22Rv1 (cell line): ENCODE measurements at regions not wholly inside any gene's neighbourhood (a gene's known extent, or its start where the extent isn't known, plus 50 kb on each side); places are given as distances from the start of the nearest gene placed in this dataset.

ENCODE experiments used
- H3K27ac ChIP-seq: fragments of 450-650 bp; 2 replicates; pipeline ENCODE4 v1.5.1; 2017
- CTCF ChIP-seq: fragments of 450-650 bp; IDR thresholded peaks from 2 replicates; pipeline ENCODE4 v1.5.1; 2017; ENCODE audit warnings: mild to moderate bottlenecking
- ZFX ChIP-seq: fragments of 450-650 bp; IDR thresholded peaks from 2 replicates; pipeline ENCODE4 v1.6.1; 2017; ENCODE audit warnings: antibody characterized with exemption, borderline replicate concordance

DNA sequence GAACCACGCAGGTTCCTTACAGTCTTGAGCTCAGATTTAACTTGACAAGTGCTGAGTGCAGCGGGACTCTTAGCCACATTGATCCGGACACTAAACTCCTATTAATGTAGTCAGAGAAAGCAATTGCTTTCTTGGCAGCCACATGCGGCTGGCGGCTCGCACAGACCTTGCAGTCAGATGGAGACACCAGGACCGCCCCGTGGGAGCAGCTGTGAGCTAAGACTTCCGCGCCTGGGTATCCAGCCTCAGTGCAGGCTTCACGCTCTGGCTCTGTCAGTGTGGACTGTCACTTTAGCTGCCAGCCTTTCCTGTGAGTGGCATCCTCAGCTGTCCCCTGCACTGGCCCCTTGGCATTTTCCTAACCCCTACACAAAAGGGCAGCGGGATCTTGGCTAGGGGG lies 80.9 kb upstream of the NLRP1 start:
- H3K27ac ChIP-seq = no peak overlapping the region
- TF ChIP-seq CTCF = no peak
- no peak for TF ChIP-seq ZFX

- TF ChIP-seq CTCF = peak; percentile 29; the same call in 1 of the 2 replicates
- TF ChIP-seq ZFX = no peak
- no peak overlapping the region for H3K27ac ChIP-seq
These were observed 83.6 kb upstream of the NLRP1 start for GRCh38 chr17:5667871-5668270.

- no peak overlapping the region for H3K27ac ChIP-seq
- TF ChIP-seq ZFX (no peak), CTCF (no peak)
These were observed 84.3 kb upstream of the NLRP1 start for GRCh38 chr17:5668557-5669138.

DNA sequence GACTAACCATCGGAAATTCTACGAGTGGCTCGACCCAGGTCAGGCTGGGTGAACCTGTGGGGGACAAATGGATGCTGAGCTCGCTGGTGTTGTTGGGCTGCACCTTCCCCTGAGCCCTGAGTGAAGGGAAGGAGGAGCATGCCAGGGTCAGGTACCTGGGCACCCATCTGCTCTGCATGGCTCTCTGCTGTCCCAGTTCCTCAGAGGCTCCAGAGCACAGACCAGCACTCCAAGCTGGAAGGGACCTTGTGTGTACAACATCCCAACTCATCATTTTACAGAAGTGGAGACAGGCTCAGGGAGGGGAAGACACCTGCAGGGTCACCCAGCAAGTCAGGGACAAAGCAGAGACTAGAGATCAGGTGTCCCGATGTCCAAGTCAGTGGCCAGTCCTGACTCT lies 84.9 kb upstream of the NLRP1 start:
- no peak overlapping the region for H3K27ac ChIP-seq
- TF ChIP-seq CTCF (no peak), ZFX (no peak)

DNA sequence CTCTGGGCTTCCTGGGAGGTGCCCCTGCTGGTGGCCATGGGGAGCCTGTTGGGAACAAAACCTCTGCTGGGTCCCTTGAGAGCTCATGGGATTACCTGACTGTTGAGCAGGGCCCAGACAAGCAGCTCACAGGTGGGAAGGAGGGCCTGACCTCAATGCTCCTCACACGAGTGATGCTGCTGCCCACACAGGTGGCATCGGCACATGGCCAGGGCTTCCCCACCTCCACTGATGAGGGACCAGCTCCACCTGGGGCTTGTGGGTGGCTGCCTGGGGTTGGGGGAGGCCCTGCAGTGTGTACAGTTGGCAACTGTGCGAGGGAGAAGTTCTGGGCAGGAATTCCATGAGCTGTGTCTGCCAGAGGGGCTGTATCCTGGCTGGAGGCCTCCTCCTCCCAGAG lies 87.8 kb upstream of the NLRP1 start:
- TF ChIP-seq ZFX = no peak
- TF ChIP-seq CTCF = no peak
- no peak overlapping the region for H3K27ac ChIP-seq

- no peak for TF ChIP-seq CTCF
- no peak for TF ChIP-seq ZFX
- H3K27ac ChIP-seq = no peak overlapping the region
These were observed 88.6 kb upstream of the NLRP1 start for GRCh38 chr17:5672815-5673430.

DNA sequence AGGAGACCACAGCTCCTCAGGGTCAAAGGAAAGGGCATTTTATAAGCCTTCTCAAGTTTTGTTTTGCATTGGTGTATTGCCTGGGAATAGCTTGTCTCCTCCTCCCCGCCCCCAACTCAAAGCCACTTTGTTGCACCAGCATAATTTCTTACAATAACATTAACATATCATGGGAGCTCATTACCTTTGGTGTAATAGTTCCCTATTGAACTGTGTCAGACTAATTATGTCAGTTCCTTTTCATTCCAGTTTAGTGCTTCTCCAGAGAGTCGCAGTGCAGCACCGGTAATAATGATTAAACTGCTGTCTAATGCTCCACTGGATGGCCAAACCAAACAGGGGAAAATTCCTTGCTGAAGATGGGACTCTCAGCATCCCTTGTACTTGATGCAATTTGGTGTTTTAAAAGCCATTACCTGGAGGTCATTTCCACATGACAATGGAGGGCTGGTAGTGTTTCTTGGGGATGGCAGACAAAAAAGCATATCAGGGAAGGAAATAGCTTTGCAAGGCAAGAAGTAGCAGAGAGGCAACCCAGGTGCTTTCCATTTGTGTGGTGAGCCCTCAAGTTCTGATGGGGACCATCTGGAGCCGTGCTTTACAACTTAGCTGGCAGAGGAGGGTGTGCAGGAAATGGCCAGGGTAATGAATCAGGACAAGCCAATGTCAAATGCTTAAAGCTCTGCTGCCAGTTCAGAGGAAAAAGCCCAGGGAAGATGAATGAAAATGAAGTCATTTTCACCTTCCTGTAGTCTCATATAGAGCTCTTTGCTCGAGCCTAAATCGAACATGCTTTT lies 91.5 kb upstream of the NLRP1 start:
- no peak for TF ChIP-seq CTCF
- no peak for TF ChIP-seq ZFX
- no peak overlapping the region for H3K27ac ChIP-seq
